Lower lobe of right lung (tissue), 2 donors: ENCODE measurements at regions not wholly inside any gene's neighbourhood (a gene's known extent, or its start where the extent isn't known, plus 50 kb on each side); places are given as distances from the start of the nearest gene placed in this dataset.
"Not testable (repeated sequence)": the region's sequence is repeated elsewhere in the genome, so short reads cannot be mapped to it uniquely, and the experiment has no call there.

Source experiments
- ATAC-seq, 2 donors: fragments of 200-7000 bp; cut with Tn5 transposase; one replicate each; pipeline ENCODE4 v1.9.1; 2020 to 2022; ENCODE audit warnings: mild to moderate bottlenecking in 2 of 2, moderate library complexity in 2 of 2
- DNase-seq: peaks from one replicate; pipeline ENCODE4 v3.0.0-alpha.2; 2020
- H3K27ac ChIP-seq: fragments of 200-600 bp; one replicate; pipeline ENCODE4 v1.8.0; 2022
- H3K27me3 ChIP-seq: fragments of 200-600 bp; one replicate; pipeline ENCODE4 v1.8.0; 2022; ENCODE audit warnings: low read depth
- H3K36me3 ChIP-seq: fragments of 200-600 bp; one replicate; pipeline ENCODE4 v1.8.0; 2022; ENCODE audit warnings: mild to moderate bottlenecking
- H3K4me1 ChIP-seq: fragments of 200-600 bp; one replicate; pipeline ENCODE4 v1.8.0; 2022
- H3K4me3 ChIP-seq: fragments of 200-600 bp; one replicate; pipeline ENCODE4 v1.8.0; 2022; ENCODE audit warnings: mild to moderate bottlenecking
- H3K9me3 ChIP-seq: fragments of 200-600 bp; one replicate; pipeline ENCODE4 v1.8.0; 2022
- CTCF ChIP-seq: fragments of 200-600 bp; IDR thresholded peaks from one replicate; pipeline ENCODE4 v1.8.0; 2022; ENCODE audit warnings: antibody characterized with exemption, mild to moderate bottlenecking
- intact Hi-C: fragments of 100-400 bp; cut with DNase I; formaldehyde crosslinking; loops from one replicate; pipeline ENCODE4 v1.11.0; 2022
- donor health status: DM: no; HTN: yes; CAD: no; lungs with severe emphysema.

- ATAC-seq (no peak), DNase-seq (no peak)
- no peak overlapping the region for H3K4me3 ChIP-seq
- intact Hi-C loops, result no loop called here
- no peaks in the 10 kb centered on the region for H3K4me1 ChIP-seq
- no peaks in the 10 kb centered on the region for H3K27me3 ChIP-seq
- no peaks in the 10 kb centered on the region for H3K36me3 ChIP-seq
- no peak for TF ChIP-seq CTCF
- H3K27ac ChIP-seq, result no peak overlapping the region
- no peaks in the 10 kb centered on the region for H3K9me3 ChIP-seq
These were observed 290.7 kb upstream of the FOLH1 start for GRCh38 chr11:49499117-49499516.

- no peak overlapping the region for H3K27ac ChIP-seq
- H3K4me1 ChIP-seq, result no peaks in the 10 kb centered on the region
- intact Hi-C loops, result no loop called here
- DNase-seq, result no peak
- no peak for TF ChIP-seq CTCF
- H3K4me3 ChIP-seq, result no peak overlapping the region
- H3K27me3 ChIP-seq, result no peaks in the 10 kb centered on the region
- ATAC-seq, result no peak
- no peaks in the 10 kb centered on the region for H3K9me3 ChIP-seq
- H3K36me3 ChIP-seq, result no peaks in the 10 kb centered on the region
These were observed 296.8 kb upstream of the FOLH1 start for GRCh38 chr11:49505231-49505630.

GRCh38 chr11:49526240-49526829 is 317.9 kb upstream of the FOLH1 start:
- H3K4me3 ChIP-seq, H3K27ac ChIP-seq, H3K27me3 ChIP-seq, DNase-seq, intact Hi-C loops, H3K36me3 ChIP-seq, H3K9me3 ChIP-seq, H3K4me1 ChIP-seq: not testable (repeated sequence)
- ATAC-seq, result peak; percentile 91 to 92
- peak; percentile 64 for TF ChIP-seq CTCF

- Histone ChIP-seq H3K4me3 (no peak overlapping the region), H3K27me3 (no peaks in the 10 kb centered on the region), H3K27ac (no peak overlapping the region), H3K36me3 (no peaks in the 10 kb centered on the region), H3K9me3 (no peaks in the 10 kb centered on the region), H3K4me1 (no peaks in the 10 kb centered on the region)
- ATAC-seq (no peak), DNase-seq (no peak)
- intact Hi-C loops, result no loop called here
- TF ChIP-seq CTCF, result no peak
These were observed 324.8 kb upstream of the FOLH1 start for GRCh38 chr11:49533204-49533603.

GRCh38 chr11:49538927-49539326 is 330.5 kb upstream of the FOLH1 start:
- H3K9me3 ChIP-seq, DNase-seq, H3K4me1 ChIP-seq, ATAC-seq, intact Hi-C loops, H3K27me3 ChIP-seq, H3K27ac ChIP-seq, H3K4me3 ChIP-seq, H3K36me3 ChIP-seq: not testable (repeated sequence)

- H3K4me3 ChIP-seq, ATAC-seq, H3K36me3 ChIP-seq, H3K27me3 ChIP-seq, H3K27ac ChIP-seq, DNase-seq, H3K9me3 ChIP-seq, H3K4me1 ChIP-seq, intact Hi-C loops: not testable (repeated sequence)
These were observed 350.0 kb upstream of the FOLH1 start for GRCh38 chr11:49558261-49558847.

GRCh38 chr11:49560593-49560992 is 352.2 kb upstream of the FOLH1 start:
- H3K9me3 ChIP-seq, H3K4me3 ChIP-seq, DNase-seq, H3K36me3 ChIP-seq, H3K27ac ChIP-seq, H3K27me3 ChIP-seq, H3K4me1 ChIP-seq, intact Hi-C loops, ATAC-seq: not testable (repeated sequence)

GRCh38 chr11:49561240-49561880 is 353.0 kb upstream of the FOLH1 start:
- H3K9me3 ChIP-seq, H3K27ac ChIP-seq, H3K27me3 ChIP-seq, H3K4me1 ChIP-seq, DNase-seq, H3K36me3 ChIP-seq, H3K4me3 ChIP-seq, intact Hi-C loops: not testable (repeated sequence)
- peak in 1 of 2 donors; percentile 27 for ATAC-seq

GRCh38 chr11:49562262-49562661 is 353.9 kb upstream of the FOLH1 start:
- ATAC-seq, H3K27me3 ChIP-seq, H3K27ac ChIP-seq, DNase-seq, H3K4me1 ChIP-seq, H3K4me3 ChIP-seq, H3K9me3 ChIP-seq, intact Hi-C loops, H3K36me3 ChIP-seq: not testable (repeated sequence)

- intact Hi-C loops, H3K9me3 ChIP-seq, DNase-seq, H3K36me3 ChIP-seq, ATAC-seq, H3K27me3 ChIP-seq, H3K27ac ChIP-seq, H3K4me1 ChIP-seq, H3K4me3 ChIP-seq: not testable (repeated sequence)
These were observed 371.1 kb upstream of the FOLH1 start for GRCh38 chr11:49579492-49579891.
